NCI-H510A treated with DMSO at 0.1 percent for 48 hours (cell line): ENCODE measurements at regions not wholly inside any gene's neighbourhood (a gene's known extent, or its start where the extent isn't known, plus 50 kb on each side); places are given as distances from the start of the nearest gene placed in this dataset.

Experiments used
- DNase-seq: peaks from one replicate; lab custom pipeline; 2025; lab: John Stamatoyannopoulos, UW

GRCh38 chr21:16181018-16181417 is 451.2 kb downstream of the USP25 start:
- no peak for DNase-seq

GRCh38 chr21:16185766-16186165 is 456.0 kb downstream of the USP25 start:
- no peak for DNase-seq

GRCh38 chr21:16186742-16187141 is 457.0 kb downstream of the USP25 start:
- no peak for DNase-seq

- no peak for DNase-seq
These were observed 458.0 kb downstream of the USP25 start for GRCh38 chr21:16187603-16188301.

- DNase-seq = no peak
These were observed 463.1 kb downstream of the USP25 start for GRCh38 chr21:16192902-16193301.

GRCh38 chr21:16193496-16194094 is 463.8 kb downstream of the USP25 start:
- DNase-seq = no peak

- DNase-seq = no peak
These were observed 464.5 kb downstream of the USP25 start for GRCh38 chr21:16194095-16194787.

- no peak for DNase-seq
These were observed 465.2 kb downstream of the USP25 start for GRCh38 chr21:16194788-16195537.

- no peak for DNase-seq
These were observed 465.7 kb downstream of the USP25 start for GRCh38 chr21:16195538-16195910.

GRCh38 chr21:16196001-16196400 is 466.2 kb downstream of the USP25 start:
- DNase-seq = no peak

- DNase-seq = no peak
These were observed 468.8 kb downstream of the USP25 start for GRCh38 chr21:16198546-16198945.

- no peak for DNase-seq
These were observed 469.8 kb downstream of the USP25 start for GRCh38 chr21:16199539-16199938.

- no peak for DNase-seq
These were observed 471.9 kb downstream of the USP25 start for GRCh38 chr21:16201718-16202117.

- DNase-seq = no peak
These were observed 475.7 kb downstream of the USP25 start for GRCh38 chr21:16205527-16205926.

- DNase-seq = no peak
These were observed 481.8 kb downstream of the USP25 start for GRCh38 chr21:16211339-16212303.

- DNase-seq = no peak
These were observed 483.7 kb downstream of the USP25 start for GRCh38 chr21:16213518-16213917.

- no peak for DNase-seq
These were observed 485.4 kb downstream of the USP25 start for GRCh38 chr21:16215193-16215592.

- DNase-seq = no peak
These were observed 485.9 kb downstream of the USP25 start for GRCh38 chr21:16215663-16216183.

- DNase-seq = no peak
These were observed 486.6 kb downstream of the USP25 start for GRCh38 chr21:16216288-16216962.

GRCh38 chr21:16218682-16219343 is 489.0 kb downstream of the USP25 start:
- no peak for DNase-seq
